HG02798 (cell line): ENCODE measurements at regions not wholly inside any gene's neighbourhood (a gene's known extent, or its start where the extent isn't known, plus 50 kb on each side); places are given as distances from the start of the nearest gene placed in this dataset.
"Not testable (repeated sequence)": the region's sequence is repeated elsewhere in the genome, so short reads cannot be mapped to it uniquely, and the experiment has no call there.

ENCODE experiments used
- ATAC-seq: cut with Tn5 transposase; IDR thresholded peaks from one replicate; pipeline ENCODE4 v1.9.1; 2021; ENCODE audit warnings: mild to moderate bottlenecking; ENCODE audit not compliant: unreplicated experiment, poor library complexity

DNA sequence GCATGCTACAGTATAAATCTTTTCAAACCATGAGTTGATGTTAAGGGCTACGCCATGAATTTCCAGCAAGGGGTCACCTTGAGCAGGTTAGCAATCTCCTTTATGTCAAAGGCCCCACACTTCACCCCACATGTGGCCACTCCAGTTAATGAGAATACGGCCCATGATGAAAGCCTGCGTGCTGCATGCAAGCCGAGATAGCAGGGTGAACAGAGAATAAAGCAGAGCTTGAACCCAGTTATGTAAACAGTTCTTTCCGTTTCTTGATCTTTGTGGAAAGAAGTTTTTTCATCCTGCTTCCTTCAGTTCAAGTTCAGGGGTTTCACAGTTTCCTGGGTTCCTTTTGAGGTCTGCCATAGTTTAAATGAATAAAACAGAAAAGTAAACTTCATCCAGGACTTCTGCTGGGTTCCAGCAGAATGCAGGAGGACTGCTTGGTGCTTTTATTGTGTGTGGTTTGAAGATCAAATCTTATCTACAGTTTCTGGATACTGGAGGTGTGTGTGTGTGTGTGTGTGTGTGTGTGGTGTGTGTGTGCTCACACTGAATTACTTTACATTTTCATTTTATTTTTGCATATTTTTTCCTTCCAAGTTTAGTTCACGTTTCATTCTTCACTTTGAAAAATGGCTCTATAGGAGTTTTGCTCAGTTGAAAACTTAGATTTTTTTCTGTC lies 87.1 kb downstream of the HMHB1 start:
- ATAC-seq = no peak

DNA sequence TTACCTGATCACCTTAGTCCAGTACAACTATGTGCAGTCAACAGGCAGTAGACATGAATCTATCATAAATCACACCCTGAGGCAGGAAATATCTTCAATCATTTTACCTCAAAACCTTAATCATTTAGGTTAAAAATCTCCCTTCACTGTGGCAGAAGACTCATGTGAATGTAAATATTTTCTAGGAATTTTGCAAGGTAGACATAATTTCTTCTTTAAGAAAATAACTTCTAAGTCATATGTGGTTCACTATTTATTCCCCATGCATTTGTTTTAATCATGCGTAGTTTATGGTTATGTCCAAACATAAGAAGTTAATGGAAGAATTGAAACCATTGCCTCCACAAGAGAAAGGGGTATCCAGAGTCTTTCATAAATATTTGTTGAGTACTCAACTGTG lies 97.0 kb downstream of the HMHB1 start:
- ATAC-seq = no peak

DNA sequence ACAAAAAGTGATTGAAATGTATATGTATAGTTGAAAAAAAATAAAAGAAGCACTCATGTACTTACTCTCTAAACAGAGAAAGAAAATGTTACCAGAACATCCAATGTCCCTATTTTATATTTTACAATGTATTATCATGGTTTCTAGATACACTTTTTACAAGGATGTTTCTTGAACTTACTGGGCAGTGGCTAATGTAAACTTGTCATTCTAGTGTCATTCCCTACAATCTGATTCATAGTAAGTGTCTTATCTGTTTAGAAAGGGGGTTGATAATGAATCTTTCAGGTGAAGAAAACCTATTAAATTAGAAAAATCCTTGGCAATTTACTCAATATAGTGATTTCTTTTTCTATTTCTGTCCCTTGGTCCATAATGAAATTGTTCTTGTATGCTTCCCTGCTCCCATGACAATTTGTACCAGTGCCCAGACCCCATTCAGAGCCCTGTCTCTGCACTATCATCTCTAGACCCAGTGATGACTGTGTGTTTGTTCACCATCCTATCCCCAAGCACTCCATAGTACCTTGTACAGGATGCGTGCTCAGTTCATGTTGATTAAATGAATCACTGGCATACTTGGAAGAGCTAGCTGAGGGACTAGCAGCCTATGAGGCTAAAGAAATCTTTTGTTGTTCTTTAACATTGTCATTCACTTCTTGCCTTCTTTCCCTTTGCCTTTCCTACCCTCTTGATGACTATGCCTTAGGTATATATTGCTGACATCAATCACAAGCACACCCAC lies 101.2 kb downstream of the HMHB1 start:
- ATAC-seq = no peak

DNA sequence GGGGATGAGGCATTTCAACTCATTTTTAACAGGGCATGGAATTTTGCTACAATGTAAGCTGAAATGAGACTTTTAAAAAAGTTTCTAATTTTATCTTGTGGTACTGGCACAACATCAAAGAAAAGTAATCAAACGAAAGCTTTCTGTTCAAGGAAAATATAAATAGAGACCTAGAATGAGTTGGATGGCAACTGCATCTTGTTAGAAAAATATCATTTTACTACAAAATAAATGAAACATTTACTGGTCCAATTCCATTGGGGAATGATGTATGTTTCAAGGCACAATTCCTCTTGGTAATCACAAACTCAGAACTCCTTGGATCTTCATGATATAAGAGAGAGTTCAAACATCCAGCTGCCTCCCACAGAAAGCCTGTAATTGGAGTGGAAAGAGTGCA lies 102.8 kb downstream of the HMHB1 start:
- no peak for ATAC-seq

DNA sequence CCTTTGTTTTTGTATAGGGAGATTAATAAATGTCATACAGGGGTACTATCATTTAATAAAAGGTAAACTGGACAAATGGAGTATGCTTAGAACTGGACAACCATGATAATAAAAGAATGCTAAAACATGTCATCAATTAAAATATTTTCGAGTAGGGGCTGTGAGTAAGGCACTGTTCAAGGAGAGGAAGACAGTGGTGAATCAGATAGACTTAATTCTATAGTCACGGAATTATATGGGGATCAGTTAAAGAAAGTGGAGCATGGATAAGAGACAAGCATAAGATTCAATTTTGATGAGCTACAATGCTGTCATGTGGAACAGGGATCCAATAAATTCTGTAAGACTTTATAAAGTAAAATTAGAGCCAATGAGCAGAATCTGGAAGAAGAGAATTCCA lies 104.5 kb downstream of the HMHB1 start:
- ATAC-seq = no peak

DNA sequence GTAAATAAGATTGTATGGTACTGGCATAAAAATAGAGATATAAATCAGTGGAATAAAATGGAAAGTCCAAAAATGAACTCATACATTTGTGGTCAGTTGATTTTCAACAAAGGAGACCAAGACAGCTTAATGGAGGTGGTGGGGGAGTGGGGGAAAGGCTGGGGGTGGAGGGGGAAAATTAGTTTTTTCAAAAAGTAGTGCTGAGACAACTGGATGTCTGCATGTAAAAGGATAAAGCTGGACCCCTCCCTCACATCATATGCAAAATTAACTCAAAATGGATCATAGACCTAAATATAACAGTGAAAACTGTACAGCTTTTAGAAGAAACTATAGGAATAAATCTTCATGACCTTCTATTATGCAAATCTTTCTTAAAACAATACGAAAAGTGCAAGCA lies 107.0 kb downstream of the HMHB1 start:
- no peak for ATAC-seq

DNA sequence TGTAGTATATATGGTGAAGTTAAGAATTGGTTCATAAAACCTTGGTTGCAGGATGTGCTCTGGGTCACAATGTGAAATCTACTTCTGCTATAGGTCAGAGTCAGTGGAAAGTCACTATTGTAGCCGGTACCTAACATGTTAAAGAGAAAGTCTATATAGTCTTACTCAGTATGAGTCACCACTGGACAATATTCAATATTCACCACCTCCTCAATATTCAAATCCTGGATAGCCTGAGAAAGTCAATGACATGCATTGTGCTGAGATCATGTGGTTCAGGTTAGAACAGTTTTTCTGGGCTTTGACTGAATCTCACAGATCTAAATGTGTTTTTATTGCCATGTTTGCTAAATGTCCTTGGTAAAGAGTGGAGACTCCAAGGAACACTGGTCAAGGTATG lies 108.8 kb downstream of the HMHB1 start:
- no peak for ATAC-seq

DNA sequence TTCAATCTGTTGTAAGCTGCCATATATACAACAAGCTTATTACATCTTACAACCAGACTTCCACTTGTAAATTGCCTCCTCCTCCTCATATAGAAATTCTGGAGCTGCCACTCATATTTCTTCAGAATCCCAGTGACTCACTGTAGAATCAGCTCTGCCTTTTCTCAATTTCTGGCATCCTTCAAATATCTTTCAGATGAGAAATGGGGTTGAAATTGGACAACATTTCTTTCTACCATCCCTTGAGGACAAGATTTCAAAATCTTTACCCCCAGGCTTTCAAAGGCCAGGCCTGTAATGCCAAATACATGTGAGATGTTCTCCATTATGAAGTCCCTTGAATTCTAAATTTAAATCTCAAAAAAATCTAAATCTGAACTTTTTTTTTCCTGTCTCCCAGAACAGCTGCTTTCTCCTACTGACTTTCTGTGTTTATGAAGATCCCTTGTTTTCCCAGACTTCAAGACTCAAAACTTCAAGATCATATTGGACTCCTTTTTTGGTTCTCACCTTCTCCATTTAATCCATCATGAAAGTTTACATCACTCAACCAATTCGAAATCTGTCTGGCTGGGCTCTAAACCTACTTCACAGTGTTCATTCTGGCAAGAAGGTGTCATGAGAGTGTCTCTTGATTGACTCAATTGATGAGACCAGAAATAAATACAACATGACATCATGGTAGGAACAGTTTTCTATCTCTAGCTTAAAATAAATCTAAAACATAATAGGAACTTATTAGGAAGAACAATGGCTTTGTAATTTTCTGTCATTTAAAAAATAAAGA lies 109.8 kb downstream of the HMHB1 start:
- no peak for ATAC-seq

DNA sequence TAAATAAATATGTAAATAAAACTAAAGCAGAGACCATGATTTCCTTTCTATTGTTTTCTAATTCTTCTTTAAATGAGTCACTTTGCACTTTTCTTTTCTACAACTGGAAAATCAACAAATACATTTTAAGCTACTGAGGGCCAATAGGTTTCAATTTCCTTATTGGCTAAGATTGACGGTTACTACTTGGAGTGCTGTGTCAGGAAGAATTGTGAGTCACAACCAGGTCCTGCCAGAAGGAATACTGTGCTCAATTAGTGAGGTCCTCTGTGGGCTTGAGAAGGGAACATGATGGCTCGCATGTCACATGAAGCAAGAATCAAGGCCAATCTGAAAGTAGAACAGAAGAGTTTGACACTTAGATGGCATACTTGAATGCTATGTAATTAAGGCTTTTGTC lies 110.8 kb downstream of the HMHB1 start:
- no peak for ATAC-seq

DNA sequence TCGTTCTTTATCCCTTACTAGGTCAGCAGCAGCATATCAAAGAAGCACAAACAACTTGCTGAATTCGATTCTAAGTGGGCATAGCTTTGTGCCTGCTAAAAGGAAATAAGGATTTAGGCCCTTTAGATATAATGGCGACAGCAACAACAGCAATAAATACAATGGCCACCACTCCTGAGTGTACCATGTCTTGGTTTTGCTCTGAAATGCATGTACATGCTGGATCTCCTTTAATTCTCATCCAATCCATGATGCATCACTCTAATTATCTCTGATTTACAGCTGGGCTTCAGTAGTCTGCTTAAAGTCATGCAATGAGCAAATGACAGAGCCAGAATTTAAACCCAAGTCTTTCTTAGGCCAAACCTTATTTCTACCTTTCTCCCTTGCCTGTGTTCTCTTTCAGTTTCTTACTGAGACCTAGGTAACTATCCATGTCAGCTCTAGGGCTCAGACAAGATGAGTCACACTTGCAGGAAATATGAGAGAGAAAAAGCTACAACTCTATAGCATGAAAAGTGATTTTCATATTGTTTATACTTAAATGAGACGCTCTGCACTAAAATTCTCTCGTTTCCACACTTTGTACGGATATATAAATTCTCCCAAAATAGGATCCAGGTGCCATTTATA lies 111.8 kb downstream of the HMHB1 start:
- ATAC-seq = no peak

DNA sequence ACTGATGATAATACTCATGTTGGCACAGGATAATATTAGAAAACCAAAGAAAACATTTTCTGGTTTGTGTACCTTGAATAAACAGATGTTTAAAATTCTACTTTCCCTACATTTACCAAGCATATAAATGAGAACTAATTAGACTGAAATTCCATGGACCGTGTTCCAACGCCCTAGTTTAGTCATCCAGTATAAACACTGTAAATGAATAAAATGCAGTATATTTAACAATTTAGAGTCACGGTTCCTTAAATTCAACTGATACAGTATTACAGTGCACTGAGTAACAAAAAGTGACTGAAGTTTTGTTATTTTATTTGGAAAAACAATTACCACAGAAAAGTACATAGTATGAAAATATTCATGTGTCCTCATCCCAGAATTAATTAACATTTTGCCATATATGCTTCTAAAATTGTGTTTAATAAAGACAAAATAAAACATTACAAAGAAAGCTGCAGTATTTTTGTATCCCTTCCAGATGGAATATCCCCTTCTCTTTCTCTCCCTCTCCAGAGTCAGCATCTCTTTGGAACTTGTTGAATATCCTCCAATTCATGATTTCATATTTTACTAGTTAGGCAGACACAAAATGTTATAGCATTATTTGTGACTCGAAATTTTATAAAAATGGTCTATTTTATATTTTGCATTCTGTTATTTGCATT lies 112.5 kb downstream of the HMHB1 start:
- ATAC-seq = no peak

DNA sequence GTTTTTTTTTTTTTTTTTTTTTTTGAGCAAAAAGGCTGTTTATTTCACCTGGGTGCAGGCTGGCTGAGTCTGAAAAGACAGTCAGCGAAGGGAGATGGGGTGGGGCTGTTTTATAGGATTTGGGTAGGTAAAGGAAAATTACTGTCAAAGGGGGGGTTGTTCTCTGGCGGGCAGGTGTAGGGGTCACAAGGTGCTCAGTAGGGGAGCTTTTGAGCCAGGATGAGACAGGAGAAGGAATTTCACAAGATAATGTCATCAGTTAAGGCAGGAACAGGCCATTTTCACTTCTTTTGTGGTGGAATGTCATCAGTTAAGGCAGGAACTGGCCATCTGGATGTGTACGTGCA lies 113.0 kb downstream of the HMHB1 start:
- ATAC-seq = not testable (repeated sequence)

DNA sequence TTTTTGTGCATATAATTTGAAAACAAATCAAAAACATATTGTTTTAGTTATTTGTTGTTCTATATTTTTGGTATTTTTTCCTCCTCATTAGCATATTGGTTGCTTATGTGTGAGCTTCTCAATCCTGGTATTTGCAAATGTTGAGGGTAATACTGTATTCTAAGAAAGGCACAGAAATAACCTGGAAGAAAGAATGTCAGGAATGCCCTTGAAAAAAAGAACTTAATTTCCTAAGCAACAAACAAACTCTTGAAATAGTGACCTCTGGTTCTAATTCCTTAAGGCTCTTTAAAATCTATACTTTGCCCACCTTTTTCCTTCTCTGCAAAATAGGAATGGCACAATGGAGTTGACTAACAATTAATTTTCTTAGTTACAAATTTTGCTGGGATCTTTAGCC lies 117.5 kb downstream of the HMHB1 start:
- no peak for ATAC-seq

DNA sequence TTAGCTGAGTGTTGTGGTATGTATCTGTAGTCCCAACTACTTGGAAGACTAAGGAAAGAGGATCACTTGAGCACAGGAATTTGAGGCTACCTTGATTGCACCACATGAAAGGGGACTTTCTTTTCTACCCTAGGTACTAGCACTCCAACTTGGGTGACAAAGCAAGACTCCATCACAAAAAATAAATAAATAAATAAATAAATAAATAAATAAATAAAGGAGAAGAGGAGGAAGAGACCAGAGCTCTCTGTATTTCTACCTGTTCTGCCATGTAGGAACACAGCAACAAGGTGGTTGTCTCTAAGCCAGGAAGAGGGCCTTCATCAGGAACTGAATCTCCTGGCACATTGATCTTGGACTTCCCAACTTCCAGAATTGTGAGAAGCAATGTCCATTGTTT lies 118.6 kb downstream of the HMHB1 start:
- no peak for ATAC-seq

DNA sequence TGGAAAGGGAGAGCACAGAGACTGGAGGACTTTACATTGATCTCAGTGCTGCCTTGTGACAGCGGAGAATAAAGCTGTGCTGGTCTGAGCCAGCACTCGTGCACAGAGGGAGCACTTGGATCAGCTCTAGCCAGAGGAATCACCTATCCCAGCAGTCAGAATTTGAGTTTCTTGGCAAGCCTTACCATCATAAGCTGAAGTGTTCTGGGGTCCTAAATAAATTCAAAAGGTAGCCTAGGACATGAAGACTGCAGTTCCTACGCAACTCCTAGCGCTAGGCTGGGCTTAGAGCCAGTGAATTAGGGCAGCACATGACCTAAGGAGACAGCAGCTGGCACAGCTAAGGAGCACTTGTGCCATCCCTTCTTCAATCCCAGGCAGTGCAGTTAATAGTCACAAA lies 119.5 kb downstream of the HMHB1 start:
- ATAC-seq = no peak

DNA sequence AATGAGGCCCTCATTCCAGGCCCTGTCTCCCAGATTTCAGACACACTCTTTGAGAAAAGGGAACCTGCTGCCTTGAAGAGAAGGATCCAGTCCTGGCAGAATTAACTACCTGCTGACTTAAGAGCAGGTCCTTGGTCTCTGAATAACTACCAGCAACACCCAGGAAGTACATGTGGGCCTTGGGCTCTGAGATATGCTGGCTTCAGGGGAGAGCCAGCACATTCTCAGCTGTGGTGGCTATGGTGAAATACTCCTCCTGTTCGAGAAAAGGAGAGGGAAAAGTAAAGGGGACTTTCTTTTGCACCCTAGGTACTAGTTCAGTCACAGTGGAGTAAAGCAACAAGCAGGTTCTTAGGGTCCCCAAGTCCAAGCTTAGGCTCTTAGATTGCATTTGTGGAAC lies 120.0 kb downstream of the HMHB1 start:
- ATAC-seq = no peak

DNA sequence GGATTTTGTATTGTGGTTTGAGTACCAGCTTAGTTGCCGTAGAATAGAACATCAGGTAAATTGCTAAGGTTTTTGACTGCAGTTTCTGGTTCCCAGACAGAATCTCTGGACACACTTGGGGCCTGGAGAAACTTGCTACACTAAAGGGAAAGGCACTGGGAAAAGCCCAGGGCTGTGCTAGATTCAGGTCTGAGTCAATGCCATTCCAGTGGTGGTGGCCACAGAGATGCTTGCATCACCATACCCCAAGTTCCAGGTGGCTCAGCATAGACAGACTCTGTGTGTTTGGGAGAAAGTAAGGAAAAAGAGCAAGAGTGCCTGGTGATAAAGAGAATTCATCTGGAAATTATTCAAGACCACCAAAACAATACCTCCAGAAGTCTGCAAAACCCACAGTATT lies 120.6 kb downstream of the HMHB1 start:
- ATAC-seq = no peak

DNA sequence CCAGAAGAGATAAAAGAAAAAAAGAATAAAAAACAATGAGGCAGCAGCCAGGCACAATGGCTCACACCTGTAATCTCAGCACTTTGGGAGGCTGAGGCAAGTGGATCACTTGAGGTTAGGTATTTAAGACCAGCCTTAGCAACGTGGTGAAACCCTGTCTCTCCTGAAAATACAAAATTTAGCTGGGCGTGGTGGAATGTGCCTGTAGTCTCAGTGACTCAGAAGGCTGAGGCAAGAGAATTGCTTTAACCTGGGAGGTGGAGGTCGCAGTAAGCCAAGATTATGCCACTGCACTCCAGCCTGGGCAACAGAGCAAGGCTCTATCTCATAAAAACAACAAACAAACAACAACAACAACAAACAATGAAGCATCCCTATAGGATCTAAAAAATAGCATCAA lies 121.5 kb downstream of the HMHB1 start:
- ATAC-seq = no peak

DNA sequence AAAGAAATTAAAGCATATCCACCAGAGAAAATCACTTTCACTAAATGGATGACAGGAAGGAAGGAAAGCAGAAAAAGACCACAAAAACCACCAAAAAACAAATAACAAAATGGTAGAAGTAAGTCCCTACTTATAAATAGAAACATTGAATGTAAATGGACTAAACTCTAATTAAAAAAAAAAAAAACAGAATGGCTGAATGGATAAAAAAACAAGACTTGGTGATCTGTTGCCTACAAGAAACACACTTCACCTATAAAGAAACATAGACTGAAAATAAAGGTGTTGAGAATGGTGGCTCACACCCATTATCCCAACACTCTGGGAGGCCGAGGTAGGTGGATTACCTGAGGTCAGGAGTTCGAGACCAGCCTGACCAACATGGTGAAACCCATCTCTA lies 122.9 kb downstream of the HMHB1 start:
- no peak for ATAC-seq

DNA sequence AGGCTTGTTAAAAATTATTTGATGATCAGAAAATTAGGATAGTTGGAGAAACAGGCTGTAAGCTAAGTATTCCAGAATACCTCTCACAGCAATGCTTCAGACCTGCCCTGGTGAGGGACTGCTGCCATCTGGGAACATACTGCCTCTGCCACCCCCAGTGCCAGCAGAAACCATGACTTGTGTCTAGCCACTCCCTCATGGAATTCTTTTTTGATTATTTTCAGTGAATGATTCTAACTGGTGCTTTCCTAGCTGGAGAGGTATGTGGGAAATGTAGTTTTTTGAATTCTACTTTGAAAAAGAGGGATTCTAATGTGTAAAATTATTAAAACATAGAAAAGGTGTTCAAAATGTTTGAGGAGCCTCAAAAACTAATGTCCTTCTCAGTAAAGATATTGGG lies 126.3 kb downstream of the HMHB1 start:
- ATAC-seq = no peak

DNA sequence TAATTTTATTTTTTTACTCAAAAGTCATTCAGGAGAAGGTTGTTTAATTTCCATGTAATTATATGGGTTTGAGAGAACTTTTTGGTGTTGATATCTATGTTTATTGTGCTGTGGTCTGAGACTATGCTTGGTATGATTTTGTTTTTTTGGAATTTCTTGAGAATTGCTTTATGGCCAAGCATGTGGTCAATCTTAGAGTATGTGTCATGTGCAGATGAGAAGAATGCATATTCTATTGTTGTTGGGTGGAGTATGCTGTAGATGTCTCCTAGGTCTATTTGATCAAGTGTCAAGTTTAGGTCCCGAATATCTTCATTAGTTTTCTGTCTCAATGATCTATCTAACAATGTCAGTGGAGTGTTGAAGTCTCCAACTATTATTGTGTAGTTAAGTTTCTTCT lies 134.9 kb downstream of the HMHB1 start:
- ATAC-seq = no peak
